Thoracic aorta (tissue), 2 donors: ENCODE measurements at regions not wholly inside any gene's neighbourhood (a gene's known extent, or its start where the extent isn't known, plus 50 kb on each side); places are given as distances from the start of the nearest gene placed in this dataset.

Experiments
- ATAC-seq: fragments of 150-250 bp; one replicate; pipeline ENCODE4 v1.8.0; 2017; ENCODE audit warnings: low read depth; ENCODE audit not compliant: insufficient number of reproducible peaks, low FRiP score
- DNase-seq: peaks from one replicate; pipeline ENCODE4 v3.0.0-alpha.2; 2020; ENCODE audit warnings: low spot score
- H3K27ac ChIP-seq, 2 donors: fragments of 200-600 bp; sonication (generic); 1 replicate in 1 of 2; 2 replicates in 1 of 2; pipeline ENCODE4 v1.5.1; 2016; ENCODE audit warnings: mild to moderate bottlenecking in 2 of 2, moderate library complexity in 2 of 2
- H3K27me3 ChIP-seq: fragments of 200-600 bp; sonication (generic); replicated peaks from 2 replicates; pipeline ENCODE4 v1.6.0; 2016; ENCODE audit warnings: mild to moderate bottlenecking; ENCODE audit not compliant: insufficient read depth
- H3K36me3 ChIP-seq: fragments of 200-600 bp; sonication (generic); one replicate; pipeline ENCODE4 v1.5.1; 2016
- H3K4me1 ChIP-seq, 2 donors: fragments of 200-600 bp; sonication (generic); 1 replicate in 1 of 2; 2 replicates in 1 of 2; pipeline versions ENCODE4 v1.5.1 to v1.6.0; 2016; ENCODE audit warnings: low read depth in 2 of 2, mild to moderate bottlenecking in 1 of 2; ENCODE audit not compliant: control insufficient read depth in 1 of 2
- H3K4me3 ChIP-seq: fragments of 200-600 bp; sonication (generic); 2 replicates; pipeline ENCODE4 v1.5.1; 2016; ENCODE audit warnings: mild to moderate bottlenecking
- H3K9me3 ChIP-seq: fragments of 200-600 bp; sonication (generic); 2 replicates; pipeline ENCODE4 v1.5.1; 2016
- CTCF ChIP-seq: fragments of 200-600 bp; sonication (generic); IDR thresholded peaks from one replicate; pipeline ENCODE4 v1.5.1; 2019; ENCODE audit warnings: antibody characterized with exemption

- Histone ChIP-seq H3K27me3 (no peaks in the 10 kb centered on the region), H3K4me1 (peaks cover 0 to 7% of the 10 kb centered on the region in 2 donors), H3K9me3 (no peaks in the 10 kb centered on the region), H3K4me3 (no peak overlapping the region), H3K27ac (no peak overlapping the region), H3K36me3 (no peaks in the 10 kb centered on the region)
- ATAC-seq (no peak), DNase-seq (no peak)
- TF ChIP-seq CTCF = no peak
Observed at GRCh38 chr2:19104503-19104902, 253.9 kb downstream of the OSR1 start.

GRCh38 chr2:19102696-19103423, 255.6 kb downstream of the OSR1 start:
- DNase-seq (no peak), ATAC-seq (no peak)
- no peak overlapping the region for H3K27ac ChIP-seq

GRCh38 chr2:19101968-19102367, 256.5 kb downstream of the OSR1 start:
- no peaks in the 10 kb centered on the region for H3K36me3 ChIP-seq
- no peak overlapping the region for H3K27ac ChIP-seq
- DNase-seq (no peak), ATAC-seq (no peak)
- TF ChIP-seq CTCF = no peak
- H3K4me1 ChIP-seq = peaks cover 0 to 7% of the 10 kb centered on the region in 2 donors
- no peak overlapping the region for H3K4me3 ChIP-seq
- H3K9me3 ChIP-seq = no peaks in the 10 kb centered on the region
- H3K27me3 ChIP-seq = no peaks in the 10 kb centered on the region

More at GRCh38 chr2:19102696-19103423, 255.6 kb downstream of the OSR1 start:
- no peak overlapping the region for H3K4me3 ChIP-seq
- no peaks in the 10 kb centered on the region for H3K27me3 ChIP-seq
- H3K9me3 ChIP-seq = no peaks in the 10 kb centered on the region
- no peak for TF ChIP-seq CTCF
- H3K4me1 ChIP-seq = peaks cover 0 to 7% of the 10 kb centered on the region in 2 donors
- H3K36me3 ChIP-seq = no peaks in the 10 kb centered on the region

- TF ChIP-seq CTCF = no peak
- H3K27me3 ChIP-seq = no peaks in the 10 kb centered on the region
- ATAC-seq (no peak), DNase-seq (no peak)
- no peak overlapping the region for H3K4me3 ChIP-seq
- H3K36me3 ChIP-seq = no peaks in the 10 kb centered on the region
- peaks cover 0 to 7% of the 10 kb centered on the region in 2 donors for H3K4me1 ChIP-seq
- no peaks in the 10 kb centered on the region for H3K9me3 ChIP-seq
- H3K27ac ChIP-seq = no peak overlapping the region
Observed at GRCh38 chr2:19100570-19100969, 257.9 kb downstream of the OSR1 start.

GRCh38 chr2:19099181-19099580, 259.2 kb downstream of the OSR1 start:
- H3K27ac ChIP-seq = no peak overlapping the region
- no peak overlapping the region for H3K4me3 ChIP-seq
- no peaks in the 10 kb centered on the region for H3K36me3 ChIP-seq
- H3K27me3 ChIP-seq = no peaks in the 10 kb centered on the region
- peaks cover 0 to 7% of the 10 kb centered on the region in 2 donors for H3K4me1 ChIP-seq
- DNase-seq (no peak), ATAC-seq (no peak)
- no peak for TF ChIP-seq CTCF
- no peaks in the 10 kb centered on the region for H3K9me3 ChIP-seq
